HepG2 (cell line): ENCODE measurements at regions not wholly inside any gene's neighbourhood (a gene's known extent, or its start where the extent isn't known, plus 50 kb on each side); places are given as distances from the start of the nearest gene placed in this dataset.
A peak's percentile ranks its signal among the peaks of the same experiment; 100 is the strongest.

Source experiments
- ATAC-seq: fragments of 200-7000 bp; cut with Tn5 transposase; 3 replicates; pipeline ENCODE4 v1.9.1; 2020; ENCODE audit warnings: mild to moderate bottlenecking, moderate library complexity
- BruUV-seq: library from RNA; stranded (reverse); fragments of 400-500 nt; replicated peaks from 2 replicates; lab custom pipeline; 2021; lab: Mats Ljungman, UMichigan
- CTCF ChIA-PET: fragments of 300-600 bp; formaldehyde crosslinking; extraction: SDS; loops from one replicate; lab custom pipeline; 2021; ENCODE audit warnings: low total read pairs, inconsistent platforms, low intra/inter-chr PET ratio; lab: Yijun Ruan, JAX
- POLR2A ChIA-PET: fragments of 350-600 bp; sonication (Branson Sonifier 250); formaldehyde crosslinking; loops from one replicate; lab custom pipeline; 2020; ENCODE audit warnings: antibody characterized with exemption, inconsistent platforms; lab: Yijun Ruan, JAX
- DNase-seq: peaks from one replicate; pipeline ENCODE4 v3.0.0-alpha.2; 2015; ENCODE audit warnings: low spot score
- FAIRE-seq: peaks from 3 replicates; lab custom pipeline; 2011; peaks lifted over from hg19 to GRCh38; lab: Jason Lieb, UNC
- H2AFZ ChIP-seq: one replicate; pipeline ENCODE4 v1.6.1; 2011; ENCODE audit warnings: low read length, inconsistent platforms
- H3K27ac ChIP-seq: fragments of 300-600 bp; 3 replicates; pipeline ENCODE4 v1.8.0; 2011; ENCODE audit warnings: mixed run types, mild to moderate bottlenecking, mixed read lengths, low read length, inconsistent platforms; ENCODE audit not compliant: insufficient read depth; ENCODE audit errors: extremely low read length
- H3K27me3 ChIP-seq, 2 experiments: fragments of 200-600 bp in 1 of 2; 2 replicates in 1 of 2; 3 replicates in 1 of 2; pipeline versions ENCODE4 v1.6.0 to v1.8.0; 2011; ENCODE audit warnings: low read length in 2 of 2, mild to moderate bottlenecking in 2 of 2, moderate library complexity in 2 of 2, inconsistent platforms in 1 of 2; ENCODE audit not compliant: insufficient read depth in 2 of 2, control insufficient read depth in 1 of 2
- H3K36me3 ChIP-seq, 2 experiments: fragments of 200-600 bp in 1 of 2; replicated peaks in 1 of 2; 2 replicates in 1 of 2; 3 replicates in 1 of 2; pipeline versions ENCODE4 v1.5.1 to v1.8.0; 2011; ENCODE audit warnings: low read length in 2 of 2, inconsistent platforms in 1 of 2; ENCODE audit not compliant: insufficient read depth in 2 of 2, control insufficient read depth in 1 of 2
- H3K4me1 ChIP-seq: 2 replicates; pipeline ENCODE4 v1.5.1; 2012; ENCODE audit warnings: low read length, inconsistent platforms; ENCODE audit not compliant: insufficient read depth
- H3K4me2 ChIP-seq: 2 replicates; pipeline ENCODE4 v1.6.0; 2011; ENCODE audit warnings: low read depth, low read length, inconsistent platforms
- H3K4me3 ChIP-seq, 3 experiments: fragments of 200-600 bp in 1 of 3; sonication (generic), shearing (Covaris generic) in 1 of 3; replicated peaks in 1 of 3; 2 replicates each; pipeline ENCODE4 v1.5.1; 2011 to 2016; ENCODE audit warnings: low read length in 3 of 3, inconsistent platforms in 2 of 3, low read depth in 2 of 3, mild to moderate bottlenecking in 2 of 3, control low read depth in 1 of 3, mixed read lengths in 1 of 3; ENCODE audit not compliant: insufficient read depth in 1 of 3
- H3K79me2 ChIP-seq: one replicate; pipeline ENCODE4 v1.6.1; 2011; ENCODE audit warnings: low read length, inconsistent platforms; ENCODE audit not compliant: insufficient read depth
- H3K9ac ChIP-seq: 2 replicates; pipeline ENCODE4 v1.6.0; 2011; ENCODE audit warnings: mild to moderate bottlenecking, low read depth, low read length, inconsistent platforms; ENCODE audit not compliant: insufficient read depth
- H3K9me3 ChIP-seq: 2 replicates; pipeline ENCODE4 v1.5.1; 2012; ENCODE audit warnings: mild to moderate bottlenecking, low read length
- H4K20me1 ChIP-seq: 2 replicates; pipeline ENCODE4 v1.6.0; 2011; ENCODE audit warnings: inconsistent platforms, mild to moderate bottlenecking, low read length, moderate library complexity; ENCODE audit not compliant: insufficient read depth
- ATRX ChIP-seq: sonication (generic); formaldehyde crosslinking; IDR thresholded peaks from 2 replicates; pipeline ENCODE4 v1.4.0; 2020; ENCODE audit warnings: missing genetic modification reagents, borderline replicate concordance
- MAF1 ChIP-seq: sonication (generic); formaldehyde crosslinking; IDR thresholded peaks from 2 replicates; pipeline ENCODE4 v1.5.0; 2020; ENCODE audit warnings: missing genetic modification reagents, borderline replicate concordance
- MAFG ChIP-seq: sonication (generic); formaldehyde crosslinking; IDR thresholded peaks from 2 replicates; pipeline ENCODE4 v1.5.1; 2020; ENCODE audit warnings: mild to moderate bottlenecking, missing genetic modification reagents
- MAFK ChIP-seq, 2 experiments: IDR thresholded peaks in 1 of 2; conservative IDR thresholded peaks in 1 of 2; 2 replicates each; pipeline ENCODE4 v1.6.1; 2011; ENCODE audit warnings: improper control_type of control experiment in 2 of 2, low read length in 2 of 2
- PLRG1 ChIP-seq: fragments of 450-650 bp; conservative IDR thresholded peaks from 2 replicates; pipeline ENCODE4 v1.6.1; 2016
- POLR2AphosphoS2 ChIP-seq: IDR thresholded peaks from 2 replicates; pipeline ENCODE4 v1.6.1; 2011; ENCODE audit warnings: low read depth, low read length, improper control_type of control experiment
- RELA ChIP-seq: sonication (generic); formaldehyde crosslinking; IDR thresholded peaks from 2 replicates; pipeline ENCODE4 v1.4.0; 2020; ENCODE audit warnings: missing genetic modification reagents
- SOX6 ChIP-seq, 2 experiments: fragments of 450-650 bp in 1 of 2; sonication (generic) in 1 of 2; formaldehyde crosslinking in 1 of 2; IDR thresholded peaks; 2 replicates each; pipeline versions ENCODE4 v1.4.0 to v1.6.1; 2017 to 2020; ENCODE audit warnings: antibody characterized with exemption in 1 of 2, mild to moderate bottlenecking in 1 of 2, missing genetic modification reagents in 1 of 2
- ZNF33B ChIP-seq: sonication (generic); formaldehyde crosslinking; IDR thresholded peaks from 2 replicates; pipeline ENCODE4 v1.5.1; 2020; ENCODE audit warnings: mild to moderate bottlenecking, missing genetic modification reagents
- WGBS: methylation state at CpG from one replicate; pipeline ENCODE4 v1.1.6; 2017; ENCODE audit warnings: low lambda C conversion rate; 5-methylcytosine and 5-hydroxymethylcytosine counted together
- in situ Hi-C: cut with HindIII; loops from 2 replicates; pipeline ENCODE4 v1.10.0; 2017; ENCODE audit warnings: low pct_unique_long_range_greater_than_20kb; ENCODE audit not compliant: extremely low pct_ligation_motif_present
- intact Hi-C: fragments of 100-400 bp; cut with micrococcal nuclease; formaldehyde crosslinking; loops from one replicate; pipeline ENCODE4 v1.10.0; 2022; ENCODE audit not compliant: unreplicated experiment
- TF ChIP-seq, protein P1 (sequence below): IDR thresholded peaks from 2 replicates; pipeline ENCODE4 v1.6.1; 2016
- TF ChIP-seq, protein P2 (sequence below): sonication (generic); formaldehyde crosslinking; IDR thresholded peaks from 2 replicates; pipeline ENCODE4 v1.5.1; 2020; ENCODE audit warnings: missing genetic modification reagents, mild to moderate bottlenecking, borderline replicate concordance
- TF ChIP-seq, protein P3 (sequence below): IDR thresholded peaks from 2 replicates; pipeline ENCODE4 v1.6.1; 2018; ENCODE audit warnings: missing genetic modification reagents, mild to moderate bottlenecking, missing compliant biosample characterization

GRCh38 chr5:2461701-2462691 lies 289.5 kb downstream of the IRX2 start:
- peaks cover 0 to 11% of the 10 kb centered on the region in 2 experiments; a peak in 2 of 5 replicates for H3K27me3 ChIP-seq

GRCh38 chr5:2460098-2460497 lies 291.4 kb downstream of the IRX2 start:
- FAIRE-seq, result no peak
- in situ Hi-C loops, result no loop called here
- no peak overlapping the region for H3K4me2 ChIP-seq
- no peaks in the 10 kb centered on the region for H3K36me3 ChIP-seq
- ATAC-seq, result no peak
- H3K9me3 ChIP-seq, result no peaks in the 10 kb centered on the region
- H3K27me3 ChIP-seq, result peaks cover 0 to 7% of the 10 kb centered on the region in 2 experiments; a peak in 1 of 5 replicates
- intact Hi-C loops, result no loop called here
- 0% methylated on average over 3 of the region's 3 CpGs for WGBS
- H3K9ac ChIP-seq, result no peak overlapping the region
- CTCF ChIA-PET, result no interaction called here
- POLR2A ChIA-PET, result no interaction called here
- no peaks in the 10 kb centered on the region for H3K4me1 ChIP-seq
- no peak for DNase-seq
- BruUV-seq, result no TSS peak
- no peak overlapping the region for H3K4me3 ChIP-seq
- H2AFZ ChIP-seq, result no peak overlapping the region
- no peaks in the 10 kb centered on the region for H4K20me1 ChIP-seq
- H3K27ac ChIP-seq, result no peak overlapping the region
- H3K79me2 ChIP-seq, result no peaks in the 10 kb centered on the region
- TF ChIP-seq SOX6 (IDR thresholded peaks at IDR 0.05), result 0 out of 2 replicates have a peak, but pooled peaks have one; percentile 46
- TF ChIP-seq SOX6 (CRISPR knock-in tag; IDR thresholded peaks at IDR 0.05), result no peak
- TF ChIP-seq POLR2AphosphoS2, result no peak
- TF ChIP-seq RELA, result no peak
- TF ChIP-seq, protein P1, sequence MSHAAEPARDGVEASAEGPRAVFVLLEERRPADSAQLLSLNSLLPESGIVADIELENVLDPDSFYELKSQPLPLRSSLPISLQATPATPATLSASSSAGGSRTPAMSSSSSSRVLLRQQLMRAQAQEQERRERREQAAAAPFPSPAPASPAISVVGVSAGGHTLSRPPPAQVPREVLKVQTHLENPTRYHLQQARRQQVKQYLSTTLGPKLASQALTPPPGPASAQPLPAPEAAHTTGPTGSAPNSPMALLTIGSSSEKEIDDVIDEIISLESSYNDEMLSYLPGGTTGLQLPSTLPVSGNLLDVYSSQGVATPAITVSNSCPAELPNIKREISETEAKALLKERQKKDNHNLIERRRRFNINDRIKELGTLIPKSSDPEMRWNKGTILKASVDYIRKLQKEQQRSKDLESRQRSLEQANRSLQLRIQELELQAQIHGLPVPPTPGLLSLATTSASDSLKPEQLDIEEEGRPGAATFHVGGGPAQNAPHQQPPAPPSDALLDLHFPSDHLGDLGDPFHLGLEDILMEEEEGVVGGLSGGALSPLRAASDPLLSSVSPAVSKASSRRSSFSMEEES, result no peak
- TF ChIP-seq, protein P2, sequence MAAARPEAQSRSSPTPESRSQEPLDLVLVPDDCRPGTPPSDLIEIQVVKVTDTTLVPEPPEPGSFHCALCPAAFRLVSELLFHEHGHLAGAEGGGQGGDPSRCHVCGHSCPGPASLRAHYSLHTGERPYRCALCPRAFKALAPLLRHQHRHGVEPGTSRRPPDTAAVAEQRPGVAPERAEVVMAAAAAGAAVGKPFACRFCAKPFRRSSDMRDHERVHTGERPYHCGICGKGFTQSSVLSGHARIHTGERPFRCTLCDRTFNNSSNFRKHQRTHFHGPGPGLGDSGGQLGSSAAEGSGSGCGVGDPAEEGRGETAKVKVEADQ (CRISPR knock-in tag), result no peak
- no peak for TF ChIP-seq ATRX (CRISPR knock-in tag)
- no peak for TF ChIP-seq MAFG (CRISPR knock-in tag)

More at GRCh38 chr5:2461701-2462691, 289.5 kb downstream of the IRX2 start:
- ATAC-seq (no peak), DNase-seq (no peak)
- intact Hi-C loops, result no loop called here
- no TSS peak for BruUV-seq
- Histone ChIP-seq H3K4me3 (no peak overlapping the region), H3K4me2 (no peak overlapping the region), H3K79me2 (no peaks in the 10 kb centered on the region), H3K9me3 (no peaks in the 10 kb centered on the region), H2AFZ (no peak overlapping the region), H3K36me3 (no peaks in the 10 kb centered on the region), H3K9ac (no peak overlapping the region), H3K4me1 (no peaks in the 10 kb centered on the region), H4K20me1 (no peaks in the 10 kb centered on the region)
- whole genome bisulfite sequencing, result 21% methylated on average over 11 of the region's 23 CpGs
- in situ Hi-C loops, result no loop called here
- CTCF ChIA-PET, result no interaction called here
- TF ChIP-seq ZNF33B (no peak), MAFK (conservative IDR thresholded peaks at IDR 0.05 in 1 of 2, IDR thresholded peaks at IDR 0.05 in 1 of 2; ENCODE audit: low read length in 2 of 2) (no peak), MAF1 (CRISPR knock-in tag) (no peak), PLRG1 (no peak)
- TF ChIP-seq, protein P3, sequence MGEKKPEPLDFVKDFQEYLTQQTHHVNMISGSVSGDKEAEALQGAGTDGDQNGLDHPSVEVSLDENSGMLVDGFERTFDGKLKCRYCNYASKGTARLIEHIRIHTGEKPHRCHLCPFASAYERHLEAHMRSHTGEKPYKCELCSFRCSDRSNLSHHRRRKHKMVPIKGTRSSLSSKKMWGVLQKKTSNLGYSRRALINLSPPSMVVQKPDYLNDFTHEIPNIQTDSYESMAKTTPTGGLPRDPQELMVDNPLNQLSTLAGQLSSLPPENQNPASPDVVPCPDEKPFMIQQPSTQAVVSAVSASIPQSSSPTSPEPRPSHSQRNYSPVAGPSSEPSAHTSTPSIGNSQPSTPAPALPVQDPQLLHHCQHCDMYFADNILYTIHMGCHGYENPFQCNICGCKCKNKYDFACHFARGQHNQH (CRISPR knock-in tag), result no peak
- TF ChIP-seq, all 625 proteins: peak for 0
- H3K27ac ChIP-seq, result no peak overlapping the region
- POLR2A ChIA-PET, result no interaction called here
- FAIRE-seq, result no peak
